ENCODE measurements at regions not wholly inside any gene's neighbourhood (a gene's known extent, or its start where the extent isn't known, plus 50 kb on each side); places are given as distances from the start of the nearest gene placed in this dataset. TPM values are rescaled to one million over a fixed set of nuclear protein-coding genes. Genes with fewer than 3 reads are reported as not detected.

DNA sequence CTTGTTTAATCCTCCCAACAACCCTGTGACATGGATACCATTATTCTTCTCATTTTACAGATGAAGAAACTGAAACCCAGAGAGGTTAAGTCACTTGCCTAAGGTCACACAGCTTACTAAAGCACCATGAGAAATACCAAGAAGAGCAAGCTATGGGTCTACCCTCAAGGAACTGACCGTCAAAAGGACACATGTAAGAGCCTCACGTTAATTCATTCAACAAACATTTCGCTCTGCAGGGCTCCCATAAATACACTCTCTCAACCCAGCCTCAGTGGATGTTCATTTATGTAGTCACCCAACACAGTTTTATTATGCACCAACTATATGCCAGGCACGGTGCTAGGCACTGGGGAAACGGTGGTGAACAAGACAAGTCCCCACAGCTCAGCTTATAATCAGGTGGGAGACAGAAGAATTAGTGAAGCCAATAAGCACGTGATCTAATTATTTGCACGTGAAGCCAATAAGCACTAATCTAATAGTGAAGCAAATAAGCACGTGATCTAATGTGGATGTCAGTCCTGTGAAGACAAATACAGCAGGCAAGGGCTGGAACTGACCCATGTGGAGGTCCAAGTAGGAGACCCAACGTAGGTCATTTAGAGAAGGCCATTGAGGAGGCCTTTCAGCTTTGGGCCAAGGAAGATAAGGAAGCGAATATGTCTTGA lies 52.1 kb upstream of the ZBTB40 start:
- no peak overlapping the region for H3K27ac ChIP-seq
- H3K4me1 ChIP-seq (replicated peaks; ENCODE audit: insufficient read depth), result peaks cover 9% of the 10 kb centered on the region
- POLR2A ChIA-PET (ENCODE audit: unreplicated experiment), result interaction anchor here (0.5 kb wide), 1 partner anchor 1165 kb away, joined by 5 read pairs; no protein-coding TSS in a partner anchor
- BruUV-seq (replicated peaks), result no TSS peak
- H3K9me3 ChIP-seq (ENCODE audit: insufficient read depth, low read depth), result no peaks in the 10 kb centered on the region
- DNase-seq, result no peak
- H3K4me2 ChIP-seq, result no peak overlapping the region
- no peak overlapping the region for H2AFZ ChIP-seq
- H3K79me2 ChIP-seq (ENCODE audit: low read depth), result no peaks in the 10 kb centered on the region
- TF ChIP-seq, protein P1, sequence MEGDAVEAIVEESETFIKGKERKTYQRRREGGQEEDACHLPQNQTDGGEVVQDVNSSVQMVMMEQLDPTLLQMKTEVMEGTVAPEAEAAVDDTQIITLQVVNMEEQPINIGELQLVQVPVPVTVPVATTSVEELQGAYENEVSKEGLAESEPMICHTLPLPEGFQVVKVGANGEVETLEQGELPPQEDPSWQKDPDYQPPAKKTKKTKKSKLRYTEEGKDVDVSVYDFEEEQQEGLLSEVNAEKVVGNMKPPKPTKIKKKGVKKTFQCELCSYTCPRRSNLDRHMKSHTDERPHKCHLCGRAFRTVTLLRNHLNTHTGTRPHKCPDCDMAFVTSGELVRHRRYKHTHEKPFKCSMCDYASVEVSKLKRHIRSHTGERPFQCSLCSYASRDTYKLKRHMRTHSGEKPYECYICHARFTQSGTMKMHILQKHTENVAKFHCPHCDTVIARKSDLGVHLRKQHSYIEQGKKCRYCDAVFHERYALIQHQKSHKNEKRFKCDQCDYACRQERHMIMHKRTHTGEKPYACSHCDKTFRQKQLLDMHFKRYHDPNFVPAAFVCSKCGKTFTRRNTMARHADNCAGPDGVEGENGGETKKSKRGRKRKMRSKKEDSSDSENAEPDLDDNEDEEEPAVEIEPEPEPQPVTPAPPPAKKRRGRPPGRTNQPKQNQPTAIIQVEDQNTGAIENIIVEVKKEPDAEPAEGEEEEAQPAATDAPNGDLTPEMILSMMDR (conservative IDR thresholded peaks at IDR 0.05), result no peak
- TF ChIP-seq EZH2 (IDR thresholded peaks at IDR 0.05; ENCODE audit: low read depth), result no peak
- H3K4me3 ChIP-seq, result no peak overlapping the region
- no peaks in the 10 kb centered on the region for H3K27me3 ChIP-seq (ENCODE audit: insufficient read depth, low read depth)
- CTCF ChIA-PET, result no interaction called here
- peaks cover 9% of the 10 kb centered on the region; the same call in 1 of the 2 replicates for H3F3A ChIP-seq (ENCODE audit: insufficient read depth, low read depth)
- no peaks in the 10 kb centered on the region for H4K20me1 ChIP-seq (ENCODE audit: insufficient read depth)
- intact Hi-C loops (cut with micrococcal nuclease; ENCODE audit: unreplicated experiment), result no loop called here
- no peaks in the 10 kb centered on the region for H3K9me2 ChIP-seq (ENCODE audit: insufficient read depth)
- no peaks in the 10 kb centered on the region for H3K36me3 ChIP-seq (ENCODE audit: low read depth)

Small RNA genes lying in the stretch of these regions (microRNA-seq; reads per million reads assigned to microRNA genes)
- not detected for gene MIR4418 (ENCODE audit: borderline number of aligned reads, borderline replicate concordance)

Measured in PC-9 (cell line).